ENCODE measurements at regions not wholly inside any gene's neighbourhood (a gene's known extent, or its start where the extent isn't known, plus 50 kb on each side); places are given as distances from the start of the nearest gene placed in this dataset.

DNA sequence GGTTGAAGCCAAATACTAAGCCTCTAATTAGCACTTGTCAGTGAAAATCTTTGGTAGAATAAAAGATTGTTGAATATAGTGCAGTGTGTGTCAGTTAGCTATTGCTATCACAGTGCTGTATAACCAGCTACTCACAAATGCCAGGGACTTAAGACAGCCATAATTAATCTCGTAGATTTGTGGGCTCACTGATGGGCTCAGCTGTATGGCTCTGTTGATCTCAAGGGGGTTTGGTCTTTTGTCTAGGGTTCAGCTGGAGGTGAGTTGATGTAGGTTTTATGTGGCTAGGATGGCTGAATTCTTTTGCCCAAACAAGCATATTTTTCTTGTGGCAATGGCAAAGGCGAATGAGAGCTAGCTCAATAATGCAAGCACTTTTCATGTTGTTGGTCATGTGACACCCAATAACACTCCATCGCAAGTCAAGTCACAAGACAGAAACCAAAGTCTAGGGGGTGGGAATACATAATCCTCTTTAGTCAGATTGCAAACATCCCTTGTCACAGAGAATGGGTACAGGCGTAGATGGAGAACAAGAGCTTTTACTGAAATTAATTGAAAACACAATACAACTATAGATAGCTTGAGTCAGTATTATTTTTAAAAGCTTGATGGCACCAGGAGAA lies 121.7 kb upstream of the EDNRB start:
- no peaks in the 10 kb centered on the region for H3K27me3 ChIP-seq (ENCODE audit: control insufficient read depth, low read length)

DNA sequence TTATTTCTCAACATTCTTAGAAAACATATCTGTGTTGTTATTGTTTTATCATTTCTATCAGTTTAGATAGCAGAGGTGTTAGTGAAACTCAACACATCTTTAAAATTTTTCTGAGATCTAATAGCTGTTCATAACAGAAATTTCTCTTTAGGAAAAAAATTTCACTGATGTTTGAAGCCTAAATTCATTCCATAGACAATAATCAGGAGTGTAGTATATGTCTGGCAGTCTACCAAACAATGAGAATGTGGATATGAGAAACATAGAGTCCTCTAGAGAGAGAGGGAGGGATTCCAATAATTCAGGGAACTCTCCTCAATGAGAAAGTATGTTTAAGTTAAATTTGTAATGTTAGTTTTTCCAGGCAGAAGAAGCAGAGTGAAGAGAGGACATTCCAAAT lies 118.2 kb upstream of the EDNRB start:
- Histone ChIP-seq H3K9me3 (ENCODE audit: control insufficient read depth, insufficient read depth, low read length) (no peaks in the 10 kb centered on the region), H3F3A (ENCODE audit: control insufficient read depth, insufficient read depth) (no peaks in the 10 kb centered on the region), H3K27ac (ENCODE audit: low read depth, low read length) (no peak overlapping the region), H3K79me2 (ENCODE audit: control insufficient read depth, low read length) (no peaks in the 10 kb centered on the region), H3K9me2 (replicated peaks; ENCODE audit: control insufficient read depth, low read length) (no peaks in the 10 kb centered on the region), H4K20me1 (ENCODE audit: control insufficient read depth, insufficient read depth, low read depth, low read length) (no peaks in the 10 kb centered on the region), H3K36me3 (ENCODE audit: control insufficient read depth, low read length) (no peaks in the 10 kb centered on the region), H3K27me3 (ENCODE audit: control insufficient read depth, low read length) (no peaks in the 10 kb centered on the region), H3K4me2 (ENCODE audit: low read length) (no peak overlapping the region), H3K4me3 (ENCODE audit: low read length) (no peak overlapping the region), H3K4me1 (ENCODE audit: control insufficient read depth, low read length) (no peaks in the 10 kb centered on the region)
- TF ChIP-seq EZH2phosphoT487 (IDR thresholded peaks at IDR 0.05; ENCODE audit: borderline replicate concordance, low read length) = no peak
- TF ChIP-seq, protein P1, sequence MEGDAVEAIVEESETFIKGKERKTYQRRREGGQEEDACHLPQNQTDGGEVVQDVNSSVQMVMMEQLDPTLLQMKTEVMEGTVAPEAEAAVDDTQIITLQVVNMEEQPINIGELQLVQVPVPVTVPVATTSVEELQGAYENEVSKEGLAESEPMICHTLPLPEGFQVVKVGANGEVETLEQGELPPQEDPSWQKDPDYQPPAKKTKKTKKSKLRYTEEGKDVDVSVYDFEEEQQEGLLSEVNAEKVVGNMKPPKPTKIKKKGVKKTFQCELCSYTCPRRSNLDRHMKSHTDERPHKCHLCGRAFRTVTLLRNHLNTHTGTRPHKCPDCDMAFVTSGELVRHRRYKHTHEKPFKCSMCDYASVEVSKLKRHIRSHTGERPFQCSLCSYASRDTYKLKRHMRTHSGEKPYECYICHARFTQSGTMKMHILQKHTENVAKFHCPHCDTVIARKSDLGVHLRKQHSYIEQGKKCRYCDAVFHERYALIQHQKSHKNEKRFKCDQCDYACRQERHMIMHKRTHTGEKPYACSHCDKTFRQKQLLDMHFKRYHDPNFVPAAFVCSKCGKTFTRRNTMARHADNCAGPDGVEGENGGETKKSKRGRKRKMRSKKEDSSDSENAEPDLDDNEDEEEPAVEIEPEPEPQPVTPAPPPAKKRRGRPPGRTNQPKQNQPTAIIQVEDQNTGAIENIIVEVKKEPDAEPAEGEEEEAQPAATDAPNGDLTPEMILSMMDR (IDR thresholded peaks at IDR 0.05; ENCODE audit: low read depth, low read length, poor library complexity, severe bottlenecking) = no peak

More for the DNA sequence above, 121.7 kb upstream of the EDNRB start:
- Histone ChIP-seq H3F3A (ENCODE audit: control insufficient read depth, insufficient read depth) (no peaks in the 10 kb centered on the region), H3K4me3 (ENCODE audit: low read length) (no peak overlapping the region), H3K4me2 (ENCODE audit: low read length) (no peak overlapping the region), H3K27ac (ENCODE audit: low read depth, low read length) (no peak overlapping the region), H4K20me1 (ENCODE audit: control insufficient read depth, insufficient read depth, low read depth, low read length) (no peaks in the 10 kb centered on the region), H3K36me3 (ENCODE audit: control insufficient read depth, low read length) (no peaks in the 10 kb centered on the region), H3K4me1 (ENCODE audit: control insufficient read depth, low read length) (no peaks in the 10 kb centered on the region), H3K79me2 (ENCODE audit: control insufficient read depth, low read length) (no peaks in the 10 kb centered on the region), H3K9me2 (replicated peaks; ENCODE audit: control insufficient read depth, low read length) (no peaks in the 10 kb centered on the region), H3K9me3 (ENCODE audit: control insufficient read depth, insufficient read depth, low read length) (no peaks in the 10 kb centered on the region)
- TF ChIP-seq, protein P1 (IDR thresholded peaks at IDR 0.05; ENCODE audit: low read depth, low read length, poor library complexity, severe bottlenecking) = no peak
- TF ChIP-seq EZH2phosphoT487 (IDR thresholded peaks at IDR 0.05; ENCODE audit: borderline replicate concordance, low read length) = no peak

DNA sequence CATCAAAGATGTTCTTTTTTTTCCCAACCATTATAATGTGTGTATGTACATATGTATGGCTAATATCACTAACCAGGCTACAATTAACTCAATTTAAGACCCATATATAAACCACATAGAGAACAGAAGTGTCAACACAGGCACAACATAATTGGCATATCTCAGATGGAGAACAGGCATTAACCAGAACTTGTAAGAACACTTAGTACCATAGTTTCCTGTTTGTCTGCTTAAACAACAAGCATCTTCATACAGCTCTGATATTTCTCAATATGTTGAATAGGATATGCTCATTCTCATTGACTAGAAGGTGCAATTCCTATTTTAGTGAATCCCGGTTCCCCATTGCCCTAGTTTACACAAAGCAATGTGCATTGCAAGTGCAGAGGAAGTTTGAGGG lies 116.9 kb upstream of the EDNRB start:
- Histone ChIP-seq H3K27me3 (ENCODE audit: control insufficient read depth, low read length) (no peaks in the 10 kb centered on the region), H3K36me3 (ENCODE audit: control insufficient read depth, low read length) (no peaks in the 10 kb centered on the region), H3K9me3 (ENCODE audit: control insufficient read depth, insufficient read depth, low read length) (no peaks in the 10 kb centered on the region), H3K27ac (ENCODE audit: low read depth, low read length) (no peak overlapping the region), H3K9me2 (replicated peaks; ENCODE audit: control insufficient read depth, low read length) (no peaks in the 10 kb centered on the region), H3K4me3 (ENCODE audit: low read length) (no peak overlapping the region), H4K20me1 (ENCODE audit: control insufficient read depth, insufficient read depth, low read depth, low read length) (no peaks in the 10 kb centered on the region), H3K4me1 (ENCODE audit: control insufficient read depth, low read length) (no peaks in the 10 kb centered on the region), H3F3A (ENCODE audit: control insufficient read depth, insufficient read depth) (no peaks in the 10 kb centered on the region), H3K79me2 (ENCODE audit: control insufficient read depth, low read length) (no peaks in the 10 kb centered on the region), H3K4me2 (ENCODE audit: low read length) (no peak overlapping the region)
- TF ChIP-seq, protein P1 (IDR thresholded peaks at IDR 0.05; ENCODE audit: low read depth, low read length, poor library complexity, severe bottlenecking) = no peak
- TF ChIP-seq EZH2phosphoT487 (IDR thresholded peaks at IDR 0.05; ENCODE audit: borderline replicate concordance, low read length) = no peak

All from DOHH2 (cell line).